Esophagus muscularis mucosa (tissue), 4 donors: ENCODE measurements at regions not wholly inside any gene's neighbourhood (a gene's known extent, or its start where the extent isn't known, plus 50 kb on each side); places are given as distances from the start of the nearest gene placed in this dataset.

Experiments
- DNase-seq: peaks from one replicate; pipeline ENCODE4 v3.0.0-alpha.2; 2017; ENCODE audit errors: extremely low spot score
- H3K27ac ChIP-seq, 4 donors: fragments of 200-600 bp; sonication (generic); replicated peaks in 1 of 4; 1 replicate in 3 of 4; 2 replicates in 1 of 4; pipeline ENCODE4 v1.5.1; 2016 to 2019; ENCODE audit warnings: mild to moderate bottlenecking in 1 of 4
- H3K27me3 ChIP-seq, 4 donors: fragments of 200-600 bp; sonication (generic); one replicate each; pipeline versions ENCODE4 v1.5.1 to v1.6.0; 2016 to 2019
- H3K36me3 ChIP-seq, 4 donors: fragments of 200-600 bp; sonication (generic); one replicate each; pipeline ENCODE4 v1.5.1; 2016 to 2019
- H3K4me1 ChIP-seq, 4 donors: fragments of 200-600 bp; sonication (generic); one replicate each; pipeline ENCODE4 v1.5.1; 2016 to 2019
- H3K4me3 ChIP-seq, 4 donors: fragments of 200-600 bp; sonication (generic); 1 replicate in 2 of 4; 2 replicates in 2 of 4; pipeline ENCODE4 v1.5.1; 2016 to 2019; ENCODE audit warnings: mild to moderate bottlenecking in 4 of 4, moderate library complexity in 1 of 4
- H3K9me3 ChIP-seq, 4 donors: fragments of 200-600 bp; sonication (generic); 1 replicate in 3 of 4; 2 replicates in 1 of 4; pipeline ENCODE4 v1.5.1; 2016 to 2019
- CTCF ChIP-seq, 3 experiments: fragments of 200-600 bp in 2 of 3; fragments of 450-650 bp in 1 of 3; sonication (generic) in 2 of 3; IDR thresholded peaks; one replicate each; pipeline ENCODE4 v1.5.1; 2017 to 2019; ENCODE audit warnings: antibody characterized with exemption in 3 of 3, mild to moderate bottlenecking in 2 of 3, moderate library complexity in 1 of 3
- EP300 ChIP-seq: sonication (generic); formaldehyde crosslinking; IDR thresholded peaks from one replicate; pipeline ENCODE4 v1.6.1; 2017; ENCODE audit warnings: antibody characterized with exemption
- POLR2A ChIP-seq: fragments of 450-650 bp; IDR thresholded peaks from one replicate; pipeline ENCODE4 v1.6.1; 2017; ENCODE audit warnings: antibody characterized with exemption, moderate library complexity, mild to moderate bottlenecking, low read depth
- POLR2AphosphoS5 ChIP-seq, 2 donors: sonication (generic); formaldehyde crosslinking; IDR thresholded peaks; one replicate each; pipeline ENCODE4 v1.6.1; 2017; ENCODE audit warnings: antibody characterized with exemption in 2 of 2
- WGBS: methylation state at CpG from one replicate; pipeline ENCODE4 v1.1.5; 2018; 5-methylcytosine and 5-hydroxymethylcytosine counted together
- intact Hi-C: fragments of 100-400 bp; cut with DNase I; formaldehyde crosslinking; loops from one replicate; pipeline ENCODE4 v1.15.1; 2023

GRCh38 chr1:112798292-112798691 lies 83.2 kb upstream of the PPM1J start:
- Histone ChIP-seq H3K9me3 (no peaks in the 10 kb centered on the region), H3K27me3 (no peaks in the 10 kb centered on the region), H3K36me3 (no peaks in the 10 kb centered on the region), H3K4me1 (no peaks in the 10 kb centered on the region), H3K4me3 (no peak overlapping the region), H3K27ac (no peak overlapping the region)
- WGBS, result 73% methylated on average over 3 of the region's 3 CpGs
- no peak for DNase-seq
- intact Hi-C loops, result no loop called here
- TF ChIP-seq POLR2A (no peak), CTCF (IDR thresholded peaks at IDR 0.05) (no peak), POLR2AphosphoS5 (IDR thresholded peaks at IDR 0.05) (no peak), EP300 (no peak)

- Histone ChIP-seq H3K27ac (no peak overlapping the region), H3K9me3 (no peaks in the 10 kb centered on the region), H3K4me3 (no peak overlapping the region), H3K4me1 (no peaks in the 10 kb centered on the region), H3K36me3 (no peaks in the 10 kb centered on the region), H3K27me3 (no peaks in the 10 kb centered on the region)
- intact Hi-C loops, result no loop called here
- no peak for DNase-seq
- WGBS, result 68% methylated on average over 2 of the region's 2 CpGs
- TF ChIP-seq POLR2A (no peak), CTCF (IDR thresholded peaks at IDR 0.05) (no peak)
Measured at GRCh38 chr1:112797224-112797623, 82.1 kb upstream of the PPM1J start.

GRCh38 chr1:112794654-112795239 lies 79.6 kb upstream of the PPM1J start:
- no peak overlapping the region for H3K27ac ChIP-seq
- H3K9me3 ChIP-seq, result no peaks in the 10 kb centered on the region
- DNase-seq, result no peak
- no peaks in the 10 kb centered on the region for H3K4me1 ChIP-seq
- no peak overlapping the region for H3K4me3 ChIP-seq
- no peaks in the 10 kb centered on the region for H3K36me3 ChIP-seq
- H3K27me3 ChIP-seq, result peaks cover 0 to 3% (median 0%) of the 10 kb centered on the region in 4 donors
- intact Hi-C loops, result no loop called here
- WGBS, result 85% methylated on average over 4 of the region's 4 CpGs
- no peak for TF ChIP-seq CTCF (IDR thresholded peaks at IDR 0.05)

GRCh38 chr1:112793631-112794565 lies 78.8 kb upstream of the PPM1J start:
- WGBS, result 83% methylated on average over 9 of the region's 10 CpGs

More at GRCh38 chr1:112793631-112794565, 78.8 kb upstream of the PPM1J start:
- Histone ChIP-seq H3K27ac (no peak overlapping the region), H3K36me3 (no peaks in the 10 kb centered on the region), H3K27me3 (peaks cover 0 to 3% (median 0%) of the 10 kb centered on the region in 4 donors), H3K4me3 (no peak overlapping the region), H3K4me1 (no peaks in the 10 kb centered on the region), H3K9me3 (no peaks in the 10 kb centered on the region)
- DNase-seq, result no peak
- TF ChIP-seq EP300 (no peak), POLR2A (no peak), POLR2AphosphoS5 (IDR thresholded peaks at IDR 0.05) (no peak), CTCF (IDR thresholded peaks at IDR 0.05) (no peak)
- intact Hi-C loops, result no loop called here
